ENCODE measurements at regions not wholly inside any gene's neighbourhood (a gene's known extent, or its start where the extent isn't known, plus 50 kb on each side); places are given as distances from the start of the nearest gene placed in this dataset.
"Not testable (repeated sequence)": the region's sequence is repeated elsewhere in the genome, so short reads cannot be mapped to it uniquely, and the experiment has no call there.

GRCh38 chr3:21237638-21238037 is 513.4 kb downstream of the ZNF385D start:
- no peak for DNase-seq

GRCh38 chr3:21235491-21235890 is 515.5 kb downstream of the ZNF385D start:
- no peak for DNase-seq

DNA sequence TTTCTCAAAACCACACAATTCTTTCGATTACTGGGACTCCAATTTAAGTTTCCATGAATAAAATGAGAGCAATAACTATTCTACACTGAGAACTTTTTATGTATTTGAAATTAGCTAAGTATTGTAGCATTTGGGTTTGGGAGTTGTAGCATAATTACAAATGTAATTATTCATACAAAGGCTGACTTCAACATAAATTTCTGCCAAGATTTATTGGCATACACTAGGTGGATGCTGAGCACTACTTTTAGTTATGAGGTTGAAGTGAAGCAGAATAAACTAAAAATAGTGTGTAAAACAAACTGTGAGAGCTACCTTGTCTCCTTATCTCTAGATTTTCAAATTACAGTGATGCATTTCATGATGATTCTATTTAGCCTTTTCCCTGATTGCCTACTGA is 516.1 kb downstream of the ZNF385D start:
- no peak for DNase-seq

DNA sequence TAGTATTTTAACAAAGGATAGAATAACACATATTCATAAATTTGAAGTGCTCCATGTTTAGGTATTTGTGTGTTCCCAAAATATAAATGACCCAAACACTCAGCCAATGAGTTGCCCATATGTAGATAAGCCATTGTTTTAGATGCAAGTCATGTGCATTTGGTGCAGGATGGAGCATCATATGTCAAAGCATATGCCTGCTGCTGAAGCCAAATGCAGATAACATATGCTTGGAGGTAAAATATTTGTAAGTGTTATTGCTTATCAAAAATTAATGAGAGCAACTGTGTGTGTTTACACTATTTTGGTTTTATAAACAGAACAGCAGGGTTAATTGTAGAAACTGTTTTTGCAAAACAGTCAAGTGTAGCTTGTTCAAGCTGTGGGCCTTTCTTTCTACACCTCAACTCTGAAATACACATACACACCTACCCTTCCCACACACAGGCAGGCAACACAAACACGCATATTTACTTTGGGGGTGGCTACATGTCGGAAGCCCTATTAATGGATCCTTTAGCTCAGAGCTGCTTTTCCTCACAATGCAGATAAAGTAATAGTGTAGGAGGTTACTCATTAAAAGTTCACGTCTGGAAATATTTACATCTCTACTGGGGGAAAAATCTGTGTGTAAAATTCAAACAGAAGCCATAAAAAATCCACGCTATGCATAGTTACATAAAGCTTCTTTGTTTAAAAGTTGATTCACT is 521.4 kb downstream of the ZNF385D start:
- no peak for DNase-seq

DNA sequence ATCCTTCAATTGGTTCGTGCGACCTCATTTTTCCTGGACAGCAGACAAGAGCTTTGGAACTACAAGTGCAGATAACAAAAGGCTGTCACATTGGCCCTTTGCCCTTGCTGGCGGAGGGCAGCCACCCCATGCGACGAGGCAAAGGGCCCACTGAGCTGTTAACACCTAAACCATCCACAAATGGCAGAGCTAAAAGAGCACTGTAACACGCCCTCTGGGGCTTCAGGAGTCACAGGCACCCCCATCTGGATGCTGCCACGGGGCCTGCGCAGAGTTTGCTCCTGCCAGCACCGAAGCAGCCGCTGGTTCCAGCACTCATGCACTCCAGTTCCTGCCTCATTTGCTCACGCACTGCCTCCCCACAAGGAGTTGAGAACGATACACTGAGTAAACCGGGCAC is 524.9 kb downstream of the ZNF385D start:
- DNase-seq, result no peak

DNA sequence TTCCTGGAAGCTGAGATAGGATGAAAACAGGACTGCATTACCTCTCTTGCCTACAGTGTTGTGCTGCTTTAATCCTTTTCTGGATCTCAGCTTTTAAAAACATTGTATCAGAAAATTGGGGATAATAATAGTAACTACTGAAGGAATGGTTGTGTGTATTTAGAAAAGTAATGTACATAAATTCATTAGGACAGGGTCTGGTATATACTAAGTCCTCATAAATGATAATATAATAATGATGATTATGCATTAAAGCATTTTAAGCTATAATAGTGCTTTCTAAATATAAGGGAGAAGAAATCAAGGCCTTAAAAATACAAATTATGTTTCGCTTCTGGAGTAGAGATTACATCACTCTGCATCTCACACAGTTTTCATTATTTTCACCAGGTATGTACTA is 530.1 kb downstream of the ZNF385D start:
- DNase-seq, result no peak

DNA sequence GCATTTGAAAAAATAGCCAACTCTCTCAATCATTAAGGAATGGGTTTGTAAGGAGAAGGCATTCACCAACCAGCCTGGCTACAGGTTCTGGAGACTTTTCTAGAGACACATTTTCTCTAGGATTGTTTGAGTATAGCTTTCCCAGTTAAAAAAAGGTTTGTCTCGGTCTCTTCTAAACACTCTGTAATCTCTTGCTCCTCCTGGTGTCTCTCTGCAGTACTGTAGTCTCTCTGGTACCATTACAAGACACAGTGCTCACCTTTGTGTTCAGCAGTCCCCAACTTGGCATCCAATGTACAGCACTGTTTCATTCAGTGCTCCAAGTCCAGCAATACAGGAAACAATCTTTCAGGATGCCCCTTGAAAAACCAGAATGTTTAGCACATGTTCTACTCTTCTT is 534.4 kb downstream of the ZNF385D start:
- DNase-seq, result peak; percentile 5

- DNase-seq, result not testable (repeated sequence)
These were observed 546.9 kb downstream of the ZNF385D start for GRCh38 chr3:21204122-21204521.

DNA sequence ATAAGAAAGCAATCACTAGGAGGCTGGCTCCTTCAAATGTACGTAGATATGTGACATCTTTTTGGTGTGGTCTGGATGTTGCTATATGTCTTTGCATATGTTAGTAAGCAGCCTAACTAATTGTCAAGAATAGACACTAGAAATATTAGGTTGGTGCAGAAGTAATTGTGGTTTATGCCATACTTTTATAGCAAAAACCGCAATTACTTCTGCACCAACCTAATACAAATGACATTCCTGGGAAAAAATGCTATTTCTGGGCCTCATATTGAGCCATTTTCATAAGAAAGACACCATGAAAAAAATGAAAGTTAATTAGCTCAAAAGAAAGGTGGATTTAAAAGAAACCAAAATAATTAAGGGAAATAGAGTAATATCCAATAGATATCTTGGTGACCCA is 555.8 kb downstream of the ZNF385D start:
- DNase-seq, result no peak

DNA sequence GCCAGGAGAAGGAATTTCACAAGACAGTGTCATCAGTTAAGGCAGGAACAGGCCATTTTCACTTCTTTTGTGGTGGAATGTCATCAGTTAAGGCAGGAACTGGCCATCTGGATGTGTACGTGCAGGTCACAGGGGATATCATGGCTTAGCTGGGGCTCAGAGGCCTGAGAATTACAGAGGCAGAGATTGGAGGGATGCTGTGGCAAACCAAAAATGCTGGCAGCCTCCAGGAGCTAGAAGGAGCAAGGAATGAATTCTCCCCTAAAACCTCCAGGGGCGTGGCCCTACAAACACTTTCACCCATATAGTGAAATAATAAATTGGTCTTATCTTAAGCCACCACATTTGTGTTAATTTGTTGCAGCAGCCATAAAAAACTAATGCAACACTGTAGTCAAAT is 557.0 kb downstream of the ZNF385D start:
- DNase-seq, result not testable (repeated sequence)

- no peak for DNase-seq
These were observed 562.6 kb downstream of the ZNF385D start for GRCh38 chr3:21188459-21188858.

DNA sequence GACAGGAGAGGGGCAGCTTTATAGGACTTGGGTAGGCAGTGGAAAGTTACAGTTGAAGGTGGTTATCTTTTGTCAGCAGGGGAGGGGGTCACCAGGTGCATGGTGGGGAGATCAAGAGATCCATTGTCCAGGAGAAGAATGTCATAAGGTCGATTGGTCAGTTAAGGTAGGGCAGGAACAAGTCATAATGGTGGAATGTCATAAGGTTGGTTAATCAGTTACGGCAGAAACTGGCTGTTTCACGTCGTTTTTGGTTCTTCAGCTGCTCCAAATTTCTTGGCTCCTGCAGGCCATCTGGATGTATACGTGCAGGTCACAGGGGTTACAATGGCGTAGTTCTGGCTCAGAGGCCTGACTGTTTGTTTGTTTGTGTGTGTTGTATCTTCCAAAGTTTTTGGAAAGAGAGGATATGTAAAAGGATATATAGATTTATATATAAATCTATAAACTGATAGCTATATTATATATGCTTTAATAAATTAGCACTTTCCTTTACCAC is 565.1 kb downstream of the ZNF385D start:
- DNase-seq, result no peak

DNA sequence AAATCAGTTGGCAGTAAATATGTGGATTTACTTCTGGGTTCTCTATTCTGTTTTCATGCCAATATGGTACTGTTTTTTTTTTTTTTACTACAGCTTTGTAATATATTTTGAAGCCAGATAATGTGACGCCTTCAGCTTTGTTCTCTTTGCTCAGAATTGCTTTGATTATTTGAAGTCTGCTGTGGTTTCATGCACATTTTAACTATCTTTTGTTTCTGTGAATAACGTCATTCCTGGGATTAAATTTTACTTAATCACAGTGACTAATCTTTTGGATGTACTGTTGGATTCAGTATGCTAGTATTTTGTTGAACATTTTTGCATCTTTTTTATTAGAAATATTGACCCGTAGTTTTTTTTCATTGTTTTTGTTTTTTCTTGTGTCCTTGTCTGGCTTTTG is 576.5 kb downstream of the ZNF385D start:
- no peak for DNase-seq

GRCh38 chr3:21170964-21171363 is 580.0 kb downstream of the ZNF385D start:
- peak; percentile 30 for DNase-seq

DNA sequence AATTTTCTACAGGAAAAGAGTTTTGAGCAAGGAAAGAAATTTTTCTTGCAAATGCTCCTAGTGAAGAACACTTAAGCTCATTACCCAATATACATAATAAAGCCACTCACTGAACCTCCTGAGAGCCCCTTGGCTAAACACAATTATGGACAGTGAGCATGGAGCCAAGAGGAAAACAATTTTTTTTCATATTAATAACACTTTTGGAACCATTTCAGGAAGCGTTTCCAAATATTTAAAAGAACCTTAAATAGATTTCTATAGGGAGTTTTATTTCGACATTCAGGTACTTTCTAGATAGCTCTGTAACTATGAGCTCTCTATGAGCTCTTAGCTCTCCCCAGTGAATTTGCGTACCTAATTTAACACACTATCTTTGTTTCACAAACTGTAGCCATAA is 581.1 kb downstream of the ZNF385D start:
- DNase-seq, result no peak

DNA sequence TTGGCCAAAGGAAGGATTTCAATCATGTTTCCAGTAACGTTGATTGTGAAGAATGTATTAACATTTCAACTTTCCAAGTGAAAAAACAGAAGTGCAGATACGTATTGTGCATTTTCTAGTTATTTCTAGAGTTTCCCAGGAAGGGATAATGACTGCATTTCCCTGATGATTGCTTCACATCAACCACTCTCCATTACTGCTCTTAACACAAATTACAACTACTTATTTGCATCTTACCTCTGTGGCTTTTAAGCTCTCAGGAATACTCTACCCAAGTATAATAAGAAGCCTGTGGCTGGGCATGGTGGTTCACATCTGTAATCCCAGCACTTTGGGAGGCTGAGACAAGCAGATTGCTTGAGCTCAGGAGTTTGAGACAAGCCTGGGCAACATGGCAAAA is 582.5 kb downstream of the ZNF385D start:
- no peak for DNase-seq

GRCh38 chr3:21163956-21164355 is 587.1 kb downstream of the ZNF385D start:
- DNase-seq, result no peak

- DNase-seq, result no peak
These were observed 591.5 kb downstream of the ZNF385D start for GRCh38 chr3:21159543-21159906.

DNA sequence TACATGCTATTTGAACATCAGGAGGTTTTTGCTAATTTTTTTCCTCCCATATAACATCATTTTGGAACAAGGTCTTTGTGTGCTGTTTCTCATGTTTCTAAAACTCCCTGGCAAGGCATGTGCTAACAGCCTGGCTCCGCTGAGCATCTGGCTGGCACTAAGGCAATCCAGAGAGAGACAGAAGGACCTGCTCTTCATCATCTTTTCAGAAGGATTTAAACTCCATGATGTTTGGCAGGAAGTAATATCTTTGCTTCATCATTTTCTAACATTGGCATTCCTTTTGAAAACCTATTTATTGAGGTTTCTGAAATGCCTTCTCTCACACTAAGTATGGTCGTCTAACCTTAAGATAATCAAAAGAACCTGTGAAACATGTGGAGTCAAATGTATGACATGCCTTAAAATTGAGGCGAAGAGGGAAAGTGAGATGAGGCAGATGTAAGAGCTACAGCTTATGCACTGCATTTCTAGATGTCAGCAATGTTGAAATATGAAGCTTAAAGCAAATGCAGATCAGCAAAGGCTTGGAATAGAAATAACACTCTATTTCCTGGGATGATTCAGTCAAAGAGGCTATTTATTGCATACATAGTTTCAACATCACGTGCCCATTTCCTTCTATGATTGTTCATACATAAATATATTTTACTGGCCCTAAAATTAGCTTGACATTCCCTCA is 592.0 kb downstream of the ZNF385D start:
- no peak for DNase-seq

DNA sequence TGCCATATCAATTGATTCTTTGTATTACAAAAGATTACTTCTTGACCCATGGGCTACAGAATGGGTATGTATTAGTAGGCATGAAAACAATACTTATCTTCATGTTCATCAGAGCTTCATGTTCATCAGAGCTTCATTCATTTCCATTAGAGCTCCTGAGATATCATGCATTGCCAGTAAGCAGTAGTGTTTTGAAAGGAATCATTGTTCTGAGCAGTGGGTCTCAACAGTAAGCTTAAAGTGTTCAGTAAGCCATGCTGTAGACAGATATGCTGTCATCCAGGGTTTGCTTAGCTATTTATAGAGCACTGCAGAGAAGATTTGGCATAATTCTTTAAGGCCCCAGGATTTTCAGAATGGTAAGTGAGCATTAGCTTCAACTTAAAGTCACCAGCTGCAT is 596.1 kb downstream of the ZNF385D start:
- no peak for DNase-seq

GRCh38 chr3:21152555-21152954 is 598.5 kb downstream of the ZNF385D start:
- no peak for DNase-seq

DNA sequence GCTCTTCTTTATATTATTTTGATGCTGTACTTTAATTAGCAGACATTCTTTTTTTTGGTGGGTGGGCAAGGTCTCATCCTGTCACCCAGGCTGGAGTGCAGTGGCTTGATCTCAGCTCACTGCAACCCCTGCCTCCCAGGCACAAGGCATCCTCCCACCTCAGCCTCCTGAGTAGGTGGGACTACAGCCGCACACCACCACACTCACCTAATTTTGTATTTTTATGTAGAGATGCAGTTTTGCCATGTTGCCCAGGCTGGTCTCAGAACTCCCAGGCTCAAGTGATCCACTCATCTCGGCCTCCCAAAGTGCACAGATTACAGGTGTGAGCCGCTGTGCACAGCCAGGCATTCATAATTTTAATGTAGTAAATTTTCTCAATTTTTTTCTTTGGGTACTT is 608.1 kb downstream of the ZNF385D start:
- DNase-seq, result no peak

GRCh38 chr3:21142031-21142430 is 609.0 kb downstream of the ZNF385D start:
- DNase-seq, result no peak

GRCh38 chr3:21140785-21141184 is 610.2 kb downstream of the ZNF385D start:
- DNase-seq, result no peak

DNA sequence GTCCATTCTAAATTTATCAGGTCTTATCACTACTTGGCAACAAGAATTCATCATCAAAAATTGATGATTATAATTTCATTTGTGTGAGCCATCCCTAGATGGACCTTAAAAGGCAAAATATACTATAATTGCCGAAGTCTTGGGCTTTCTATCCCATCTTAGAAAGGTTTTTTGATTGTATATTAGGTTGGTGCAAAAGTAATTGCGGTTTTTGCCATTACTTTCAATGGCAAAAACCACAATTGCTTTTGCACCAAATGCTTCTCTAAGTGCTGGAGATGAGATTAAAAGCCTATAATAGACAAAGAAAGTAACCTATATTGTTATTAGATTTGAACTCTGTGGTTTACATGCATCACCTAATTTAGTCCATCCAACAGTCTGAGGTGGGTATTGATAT is 612.9 kb downstream of the ZNF385D start:
- DNase-seq, result no peak
